Spleen (tissue), 7 donors: ENCODE measurements at regions not wholly inside any gene's neighbourhood (a gene's known extent, or its start where the extent isn't known, plus 50 kb on each side); places are given as distances from the start of the nearest gene placed in this dataset.

ENCODE experiments used
- CTCF ChIP-seq, 11 experiments: fragments of 200-600 bp in 7 of 11; fragments of 450-650 bp in 4 of 11; sonication (generic) in 4 of 11; IDR thresholded peaks in 8 of 11; conservative IDR thresholded peaks in 3 of 11; 1 replicate in 7 of 11; 2 replicates in 4 of 11; pipeline versions ENCODE4 v1.4.0 to v1.8.0; 2016 to 2021; ENCODE audit warnings: antibody characterized with exemption in 11 of 11, inconsistent platforms in 4 of 11, mild to moderate bottlenecking in 1 of 11
- POLR2A ChIP-seq, 3 donors: fragments of 450-650 bp; IDR thresholded peaks; one replicate each; pipeline ENCODE4 v1.5.1; 2017; ENCODE audit warnings: antibody characterized with exemption in 3 of 3, mild to moderate bottlenecking in 1 of 3
- donor health status: DM: no; HTN: no; CAD: no; lungs with moderate emphysema.
- donor health status: DM: no; HTN: no; CAD: no.
- donor health status: DM: no; HTN: no; CAD: no.

GRCh38 chr5:34551911-34552433, 104.2 kb upstream of the RAI14 start:
- TF ChIP-seq CTCF (IDR thresholded peaks at IDR 0.05 in 8 of 11, conservative IDR thresholded peaks at IDR 0.05 in 3 of 11) (no peak), POLR2A (IDR thresholded peaks at IDR 0.05) (no peak)
